MCF 10A (cell line): ENCODE measurements at regions not wholly inside any gene's neighbourhood (a gene's known extent, or its start where the extent isn't known, plus 50 kb on each side); places are given as distances from the start of the nearest gene placed in this dataset.

Source experiments
- BruUV-seq: library from RNA; stranded (reverse); fragments of 400-500 nt; replicated peaks from 2 replicates; lab custom pipeline; 2021; lab: Mats Ljungman, UMichigan
- CTCF ChIA-PET: fragments of 300-600 bp; sonication (Branson Sonifier 250); formaldehyde crosslinking; extraction: SDS; loops from one replicate; lab custom pipeline; 2021; ENCODE audit warnings: antibody characterized with exemption, inconsistent platforms; lab: Yijun Ruan, JAX
- POLR2A ChIA-PET: fragments of 300-600, 350-650 bp; sonication (Branson Sonifier 250); formaldehyde crosslinking; extraction: SDS; loops from one replicate; lab custom pipeline; 2020; ENCODE audit warnings: antibody characterized with exemption, inconsistent platforms; lab: Yijun Ruan, JAX
- DNase-seq: peaks from one replicate; pipeline ENCODE4 v3.0.0-alpha.2; 2018; ENCODE audit not compliant: unreplicated experiment
- H3K27ac Mint-ChIP-seq: one replicate; pipeline ENCODE4 v1.8.0; 2022; ENCODE audit warnings: mild to moderate bottlenecking, low read depth, mixed read lengths; ENCODE audit not compliant: unreplicated experiment
- H3K27me3 Mint-ChIP-seq: one replicate; pipeline ENCODE4 v1.8.0; 2022; ENCODE audit warnings: mixed read lengths; ENCODE audit not compliant: insufficient read depth, unreplicated experiment
- H3K36me3 Mint-ChIP-seq: one replicate; pipeline ENCODE4 v1.8.0; 2022; ENCODE audit warnings: mild to moderate bottlenecking, moderate library complexity, mixed read lengths; ENCODE audit not compliant: insufficient read depth, unreplicated experiment
- H3K4me1 Mint-ChIP-seq: one replicate; pipeline ENCODE4 v1.8.0; 2022; ENCODE audit warnings: mixed read lengths; ENCODE audit not compliant: insufficient read depth, unreplicated experiment
- H3K4me3 Mint-ChIP-seq: one replicate; pipeline ENCODE4 v1.8.0; 2022; ENCODE audit warnings: mild to moderate bottlenecking, moderate library complexity, mixed read lengths; ENCODE audit not compliant: unreplicated experiment
- H3K9me3 Mint-ChIP-seq: one replicate; pipeline ENCODE4 v1.8.0; 2022; ENCODE audit warnings: mixed read lengths; ENCODE audit not compliant: unreplicated experiment
- intact Hi-C: fragments of 100-400 bp; cut with micrococcal nuclease; formaldehyde crosslinking; loops from 2 replicates; pipeline ENCODE4 v1.14.1; 2022
- TF ChIP-seq, protein P1 (sequence below): fragments of 200-600 bp; IDR thresholded peaks from one replicate; pipeline ENCODE4 v1.8.0; 2022; ENCODE audit warnings: antibody characterized with exemption, mild to moderate bottlenecking; ENCODE audit not compliant: unreplicated experiment

DNA sequence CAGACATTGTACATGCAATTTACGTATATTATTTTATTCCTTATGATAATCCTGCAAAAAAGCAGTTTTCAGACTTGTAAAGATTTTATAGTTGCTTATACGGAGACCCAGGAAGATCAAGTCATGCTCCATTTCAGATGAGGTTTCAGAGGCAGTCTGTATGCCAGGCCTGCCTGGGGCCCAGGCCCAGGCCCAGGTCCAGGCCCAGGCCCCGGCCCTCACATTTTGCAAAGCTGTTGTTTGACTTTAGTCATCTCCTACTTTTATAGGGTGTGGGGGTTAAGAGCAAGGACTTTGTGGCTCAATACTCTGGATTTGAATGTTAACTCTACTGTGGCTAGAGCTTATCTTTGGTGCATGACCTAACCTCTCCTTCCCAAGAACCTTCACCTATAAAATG lies 217.9 kb downstream of the SAMD5 start:
- POLR2A ChIA-PET = no interaction called here
- no peak overlapping the region for H3K4me3 Mint-ChIP-seq
- no peak for DNase-seq
- TF ChIP-seq, protein P1, sequence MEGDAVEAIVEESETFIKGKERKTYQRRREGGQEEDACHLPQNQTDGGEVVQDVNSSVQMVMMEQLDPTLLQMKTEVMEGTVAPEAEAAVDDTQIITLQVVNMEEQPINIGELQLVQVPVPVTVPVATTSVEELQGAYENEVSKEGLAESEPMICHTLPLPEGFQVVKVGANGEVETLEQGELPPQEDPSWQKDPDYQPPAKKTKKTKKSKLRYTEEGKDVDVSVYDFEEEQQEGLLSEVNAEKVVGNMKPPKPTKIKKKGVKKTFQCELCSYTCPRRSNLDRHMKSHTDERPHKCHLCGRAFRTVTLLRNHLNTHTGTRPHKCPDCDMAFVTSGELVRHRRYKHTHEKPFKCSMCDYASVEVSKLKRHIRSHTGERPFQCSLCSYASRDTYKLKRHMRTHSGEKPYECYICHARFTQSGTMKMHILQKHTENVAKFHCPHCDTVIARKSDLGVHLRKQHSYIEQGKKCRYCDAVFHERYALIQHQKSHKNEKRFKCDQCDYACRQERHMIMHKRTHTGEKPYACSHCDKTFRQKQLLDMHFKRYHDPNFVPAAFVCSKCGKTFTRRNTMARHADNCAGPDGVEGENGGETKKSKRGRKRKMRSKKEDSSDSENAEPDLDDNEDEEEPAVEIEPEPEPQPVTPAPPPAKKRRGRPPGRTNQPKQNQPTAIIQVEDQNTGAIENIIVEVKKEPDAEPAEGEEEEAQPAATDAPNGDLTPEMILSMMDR = no peak
- CTCF ChIA-PET = no interaction called here
- intact Hi-C loops = no loop called here
- BruUV-seq = no TSS peak
- no peaks in the 10 kb centered on the region for H3K27me3 Mint-ChIP-seq
- peaks cover 11% of the 10 kb centered on the region for H3K9me3 Mint-ChIP-seq
- no peaks in the 10 kb centered on the region for H3K4me1 Mint-ChIP-seq
- no peaks in the 10 kb centered on the region for H3K36me3 Mint-ChIP-seq
- no peak overlapping the region for H3K27ac Mint-ChIP-seq

DNA sequence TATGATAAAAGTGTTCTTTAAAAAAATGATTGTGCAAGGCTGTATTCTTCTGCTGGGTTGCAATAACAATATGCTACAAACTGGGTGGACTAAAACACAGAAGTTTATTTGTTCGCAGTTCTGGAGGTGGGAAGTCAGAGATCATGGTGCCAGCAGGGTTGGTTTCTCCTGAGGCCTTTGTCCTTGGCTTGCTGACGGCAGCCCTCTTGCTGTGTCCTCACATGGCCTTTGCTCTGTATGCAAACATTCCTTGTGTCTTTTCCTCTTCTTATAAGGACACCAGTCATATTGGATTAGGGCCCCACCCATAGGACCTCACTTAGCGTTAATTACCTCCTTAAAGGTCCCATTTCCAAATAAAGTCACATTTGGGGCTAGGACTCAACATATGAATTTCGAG lies 220.4 kb downstream of the SAMD5 start:
- ChIA-PET POLR2A (no interaction called here), CTCF (no interaction called here)
- intact Hi-C loops = no loop called here
- BruUV-seq = no TSS peak
- TF ChIP-seq, protein P1 = no peak
- no peaks in the 10 kb centered on the region for H3K4me1 Mint-ChIP-seq
- no peak overlapping the region for H3K4me3 Mint-ChIP-seq
- no peaks in the 10 kb centered on the region for H3K36me3 Mint-ChIP-seq
- no peaks in the 10 kb centered on the region for H3K9me3 Mint-ChIP-seq
- DNase-seq = no peak
- no peaks in the 10 kb centered on the region for H3K27me3 Mint-ChIP-seq
- H3K27ac Mint-ChIP-seq = no peak overlapping the region

DNA sequence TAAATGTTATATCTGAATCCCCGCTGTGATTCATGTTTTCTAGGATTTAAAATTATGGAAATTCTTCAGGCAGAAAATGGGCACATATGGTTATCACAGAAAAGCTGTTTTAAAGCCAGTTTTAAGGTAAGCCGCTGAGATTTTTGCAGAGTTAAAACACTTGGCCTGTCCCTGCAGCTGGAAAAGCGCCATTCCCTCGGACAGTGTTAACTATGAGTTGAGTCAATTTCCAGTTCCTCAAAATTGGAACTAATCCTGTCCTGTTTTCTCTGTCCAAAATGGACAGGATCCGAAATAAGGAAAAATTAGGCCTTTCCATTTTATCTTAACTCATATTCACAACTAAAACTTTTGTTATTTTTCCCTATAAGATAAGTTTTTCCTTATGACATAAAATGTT lies 225.2 kb downstream of the SAMD5 start:
- H3K4me3 Mint-ChIP-seq = no peak overlapping the region
- TF ChIP-seq, protein P1 = no peak
- BruUV-seq = no TSS peak

DNA sequence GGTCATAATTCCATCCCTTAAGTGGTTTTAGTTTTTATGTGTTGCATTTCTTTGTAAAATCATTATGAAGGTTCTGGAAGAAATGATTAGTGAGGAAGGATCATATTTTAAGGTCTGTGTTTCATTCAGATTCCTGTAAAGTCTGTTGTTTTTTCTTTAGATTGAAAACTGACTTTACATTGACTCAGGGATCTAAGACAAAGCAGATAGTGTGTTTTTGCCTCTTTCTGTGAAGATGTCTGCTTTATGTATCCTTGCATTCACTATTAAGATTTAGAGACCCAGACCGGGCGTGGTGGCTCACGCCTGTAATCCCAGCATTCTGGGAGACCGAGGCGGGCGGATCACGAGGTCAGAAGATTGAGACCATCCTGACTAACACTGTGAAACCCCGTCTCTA lies 225.7 kb downstream of the SAMD5 start:
- BruUV-seq = no TSS peak
- POLR2A ChIA-PET = interaction anchor here (0.8 kb wide), 1 partner anchor 14 kb away, joined by 4 read pairs; no protein-coding TSS in a partner anchor
- no peak overlapping the region for H3K4me3 Mint-ChIP-seq
- intact Hi-C loops = no loop called here
- H3K9me3 Mint-ChIP-seq = no peaks in the 10 kb centered on the region
- H3K27ac Mint-ChIP-seq = no peak overlapping the region
- peaks cover 5% of the 10 kb centered on the region for H3K4me1 Mint-ChIP-seq
- CTCF ChIA-PET = interaction anchor here (0.7 kb wide), 1 partner anchor 1067 kb away, joined by 3 read pairs; no protein-coding TSS in a partner anchor
- H3K36me3 Mint-ChIP-seq = no peaks in the 10 kb centered on the region
- TF ChIP-seq, protein P1 = no peak
- H3K27me3 Mint-ChIP-seq = no peaks in the 10 kb centered on the region
- no peak for DNase-seq

More for the DNA sequence above, 225.2 kb downstream of the SAMD5 start:
- no peaks in the 10 kb centered on the region for H3K9me3 Mint-ChIP-seq
- no peaks in the 10 kb centered on the region for H3K36me3 Mint-ChIP-seq
- CTCF ChIA-PET = no interaction called here
- H3K27ac Mint-ChIP-seq = no peak overlapping the region
- no peak for DNase-seq
- peaks cover 5% of the 10 kb centered on the region for H3K4me1 Mint-ChIP-seq
- H3K27me3 Mint-ChIP-seq = no peaks in the 10 kb centered on the region
- POLR2A ChIA-PET = interaction anchor here (0.8 kb wide), 1 partner anchor 13 kb away, joined by 4 read pairs; no protein-coding TSS in a partner anchor
- intact Hi-C loops = no loop called here
